IMR-90 (cell line): ENCODE measurements at regions not wholly inside any gene's neighbourhood (a gene's known extent, or its start where the extent isn't known, plus 50 kb on each side); places are given as distances from the start of the nearest gene placed in this dataset.

Experiments used
- ATAC-seq: fragments of 200-7000 bp; cut with Tn5 transposase; 2 replicates; pipeline ENCODE4 v1.9.1; 2020; ENCODE audit warnings: low read depth, mild to moderate bottlenecking, moderate library complexity
- BruUV-seq: library from RNA; stranded (reverse); fragments of 400-500 nt; replicated peaks from 2 replicates; lab custom pipeline; 2021; lab: Mats Ljungman, UMichigan
- CTCF ChIA-PET: fragments of 300-600 bp; formaldehyde crosslinking; extraction: SDS; loops from one replicate; lab custom pipeline; 2021; ENCODE audit warnings: antibody characterized with exemption; lab: Yijun Ruan, JAX
- POLR2A ChIA-PET: fragments of 300-600 bp; sonication (Branson Sonifier 250); formaldehyde crosslinking; loops from one replicate; lab custom pipeline; 2022; ENCODE audit warnings: antibody characterized with exemption; ENCODE audit not compliant: unreplicated experiment; lab: Charles Lee
- DNase-seq: peaks from one replicate; pipeline ENCODE4 v3.0.0; 2013
- H2AFZ ChIP-seq: replicated peaks from 2 replicates; pipeline ENCODE3; 2013; ENCODE audit warnings: low read length, mild to moderate bottlenecking; ENCODE audit not compliant: poor library complexity
- H2AK5ac ChIP-seq: 2 replicates; pipeline ENCODE4 v1.6.1; 2013; ENCODE audit warnings: low read depth, low read length, inconsistent platforms
- H2AK9ac ChIP-seq: replicated peaks from 2 replicates; pipeline ENCODE3; 2013; ENCODE audit warnings: mild to moderate bottlenecking, low read depth, low read length, moderate library complexity; ENCODE audit not compliant: poor library complexity
- H2BK120ac ChIP-seq: 2 replicates; pipeline ENCODE4 v1.6.1; 2013; ENCODE audit warnings: low read depth, low read length, inconsistent platforms
- H2BK15ac ChIP-seq: 3 replicates; pipeline ENCODE4 v1.6.1; 2013; ENCODE audit warnings: low read depth, low read length, inconsistent platforms
- H2BK20ac ChIP-seq: 2 replicates; pipeline ENCODE4 v1.6.1; 2013; ENCODE audit warnings: low read depth, mild to moderate bottlenecking, inconsistent platforms, low read length, moderate library complexity
- H2BK5ac ChIP-seq: 2 replicates; pipeline ENCODE4 v1.6.1; 2013; ENCODE audit warnings: mild to moderate bottlenecking, low read depth, low read length, inconsistent platforms; ENCODE audit not compliant: poor library complexity, severe bottlenecking
- H3K14ac ChIP-seq: replicated peaks from 2 replicates; pipeline ENCODE4 v1.6.1; 2013; ENCODE audit warnings: low read depth, low read length, inconsistent platforms
- H3K18ac ChIP-seq: 2 replicates; pipeline ENCODE4 v1.6.1; 2013; ENCODE audit warnings: low read depth, low read length, control low read depth
- H3K23ac ChIP-seq: 2 replicates; pipeline ENCODE4 v1.6.1; 2013; ENCODE audit warnings: low read depth, low read length, inconsistent platforms
- H3K27ac ChIP-seq: 2 replicates; pipeline ENCODE4 v1.5.1; 2013; ENCODE audit warnings: mild to moderate bottlenecking, control low read depth, low read length; ENCODE audit not compliant: insufficient read depth
- H3K27me3 ChIP-seq: 2 replicates; pipeline ENCODE4 v1.6.1; 2013; ENCODE audit warnings: low read length; ENCODE audit not compliant: control insufficient read depth, insufficient read depth
- H3K36me3 ChIP-seq: 2 replicates; pipeline ENCODE4 v1.6.1; 2013; ENCODE audit warnings: low read length, mixed read lengths; ENCODE audit not compliant: control insufficient read depth, insufficient read depth
- H3K4ac ChIP-seq: 2 replicates; pipeline ENCODE4 v1.6.1; 2013; ENCODE audit warnings: low read depth, low read length, inconsistent platforms
- H3K4me1 ChIP-seq: 2 replicates; pipeline ENCODE4 v1.6.1; 2013; ENCODE audit warnings: low read length, mixed read lengths; ENCODE audit not compliant: control insufficient read depth, insufficient read depth
- H3K4me2 ChIP-seq: 2 replicates; pipeline ENCODE4 v1.6.1; 2013; ENCODE audit warnings: low read depth, mild to moderate bottlenecking, control low read depth, low read length, moderate library complexity
- H3K4me3 ChIP-seq: 2 replicates; pipeline ENCODE4 v1.5.1; 2013; ENCODE audit warnings: low read depth, mild to moderate bottlenecking, control low read depth, low read length, moderate library complexity; ENCODE audit not compliant: insufficient read depth
- H3K56ac ChIP-seq: 2 replicates; pipeline ENCODE4 v1.6.1; 2013; ENCODE audit warnings: low read length, inconsistent platforms; ENCODE audit not compliant: insufficient read depth; ENCODE audit errors: extremely low read depth
- H3K79me1 ChIP-seq, 2 experiments: 2 replicates each; pipeline ENCODE4 v1.6.1; 2013; ENCODE audit warnings: low read length in 2 of 2, inconsistent platforms in 1 of 2, low read depth in 1 of 2
- H3K9ac ChIP-seq: 2 replicates; pipeline ENCODE4 v1.6.1; 2013; ENCODE audit warnings: low read depth, low read length, control low read depth
- H3K9me1 ChIP-seq: 2 replicates; pipeline ENCODE4 v1.6.1; 2013; ENCODE audit warnings: low read length, inconsistent platforms; ENCODE audit not compliant: insufficient read depth
- H3K9me3 ChIP-seq: 2 replicates; pipeline ENCODE4 v1.6.1; 2013; ENCODE audit warnings: low read length; ENCODE audit not compliant: control insufficient read depth, insufficient read depth
- H4K20me1 ChIP-seq: 2 replicates; pipeline ENCODE4 v1.6.1; 2013; ENCODE audit warnings: low read length, inconsistent platforms; ENCODE audit not compliant: insufficient read depth
- H4K5ac ChIP-seq: 2 replicates; pipeline ENCODE4 v1.6.1; 2013; ENCODE audit warnings: mild to moderate bottlenecking, low read depth, low read length, control low read depth
- H4K8ac ChIP-seq, 2 experiments: 2 replicates each; pipeline ENCODE4 v1.6.1; 2013; ENCODE audit warnings: low read depth in 2 of 2, low read length in 2 of 2, control low read depth in 1 of 2, inconsistent platforms in 1 of 2
- H4K91ac ChIP-seq: 2 replicates; pipeline ENCODE4 v1.6.1; 2013; ENCODE audit warnings: low read depth, low read length, inconsistent platforms; ENCODE audit not compliant: insufficient read depth
- BHLHE40 ChIP-seq: fragments of 150-350 bp; IDR thresholded peaks from 2 replicates; pipeline ENCODE4 v1.6.1; 2016; ENCODE audit warnings: mild to moderate bottlenecking, low read depth, low read length
- CEBPB ChIP-seq: IDR thresholded peaks from 2 replicates; pipeline ENCODE4 v1.6.1; 2012; ENCODE audit warnings: low read depth, low read length, improper control_type of control experiment
- CHD1 ChIP-seq: IDR thresholded peaks from 2 replicates; pipeline ENCODE4 v1.6.1; 2012; ENCODE audit warnings: low read depth, low read length, improper control_type of control experiment
- FOS ChIP-seq: fragments of 150-350 bp; IDR thresholded peaks from 2 replicates; pipeline ENCODE4 v1.6.1; 2016; ENCODE audit warnings: low read depth, low read length
- MAFK ChIP-seq: IDR thresholded peaks from 2 replicates; pipeline ENCODE4 v1.6.1; 2012; ENCODE audit warnings: low read depth, low read length, improper control_type of control experiment
- MAZ ChIP-seq: IDR thresholded peaks from 2 replicates; pipeline ENCODE4 v1.6.1; 2012; ENCODE audit warnings: low read depth, mild to moderate bottlenecking, low read length, improper control_type of control experiment, moderate library complexity, borderline replicate concordance
- MXI1 ChIP-seq: IDR thresholded peaks from 2 replicates; pipeline ENCODE4 v1.6.1; 2012; ENCODE audit warnings: low read depth, mild to moderate bottlenecking, low read length, moderate library complexity, borderline replicate concordance
- NFE2L2 ChIP-seq: fragments of 150-350 bp; IDR thresholded peaks from 2 replicates; pipeline ENCODE4 v1.6.1; 2016; ENCODE audit warnings: low read depth, mild to moderate bottlenecking, low read length
- POLR2A ChIP-seq: IDR thresholded peaks from 2 replicates; pipeline ENCODE4 v1.6.1; 2012; ENCODE audit warnings: mild to moderate bottlenecking, low read depth, low read length
- RAD21 ChIP-seq: IDR thresholded peaks from 2 replicates; pipeline ENCODE4 v1.6.1; 2012; ENCODE audit warnings: low read length, improper control_type of control experiment
- RCOR1 ChIP-seq: IDR thresholded peaks from 2 replicates; pipeline ENCODE4 v1.6.1; 2012; ENCODE audit warnings: mild to moderate bottlenecking, low read length, improper control_type of control experiment; ENCODE audit not compliant: insufficient replicate concordance
- RFX5 ChIP-seq: IDR thresholded peaks from 2 replicates; pipeline ENCODE4 v1.8.0; 2012; ENCODE audit warnings: low read depth, mild to moderate bottlenecking, low read length, moderate library complexity
- SMC3 ChIP-seq: fragments of 150-350 bp; IDR thresholded peaks from 2 replicates; pipeline ENCODE4 v1.6.1; 2016; ENCODE audit warnings: low read depth, mild to moderate bottlenecking, antibody characterized with exemption, low read length, moderate library complexity
- WGBS, 2 experiments: methylation state at CpG; one replicate each; pipeline versions ENCODE4 v1.1.5 to v1.1.7; 2013; ENCODE audit warnings: missing lambda C conversion rate in 2 of 2; ENCODE audit not compliant: insufficient read length in 1 of 2; ENCODE audit errors: extremely low coverage in 2 of 2; 5-methylcytosine and 5-hydroxymethylcytosine counted together
- dilution Hi-C: fragments of 300-500 bp; cut with HindIII; formaldehyde crosslinking; loops from one replicate; pipeline ENCODE4 v1.14.3; 2018; ENCODE audit warnings: low sequenced_read_pairs; ENCODE audit not compliant: unreplicated experiment
- in situ Hi-C: fragments of 300-500 bp; cut with MboI; formaldehyde crosslinking; loops from 3 replicates; pipeline ENCODE4 v1.14.3; 2019; ENCODE audit warnings: low sequenced_read_pairs, inconsistent platforms, mixed read lengths
- intact Hi-C: fragments of 100-400 bp; cut with micrococcal nuclease; formaldehyde crosslinking; loops from 2 replicates; pipeline ENCODE4 v1.10.0; 2022
- TF ChIP-seq, protein P1 (sequence below): fragments of 150-350 bp; IDR thresholded peaks from 2 replicates; pipeline ENCODE4 v1.6.1; 2016; ENCODE audit warnings: low read depth, mild to moderate bottlenecking, low read length, moderate library complexity, borderline replicate concordance
- TF ChIP-seq, protein P2 (sequence below): conservative IDR thresholded peaks from 2 replicates; pipeline ENCODE4 v1.5.1; 2012; ENCODE audit warnings: mild to moderate bottlenecking, low read depth, low read length, improper control_type of control experiment

DNA sequence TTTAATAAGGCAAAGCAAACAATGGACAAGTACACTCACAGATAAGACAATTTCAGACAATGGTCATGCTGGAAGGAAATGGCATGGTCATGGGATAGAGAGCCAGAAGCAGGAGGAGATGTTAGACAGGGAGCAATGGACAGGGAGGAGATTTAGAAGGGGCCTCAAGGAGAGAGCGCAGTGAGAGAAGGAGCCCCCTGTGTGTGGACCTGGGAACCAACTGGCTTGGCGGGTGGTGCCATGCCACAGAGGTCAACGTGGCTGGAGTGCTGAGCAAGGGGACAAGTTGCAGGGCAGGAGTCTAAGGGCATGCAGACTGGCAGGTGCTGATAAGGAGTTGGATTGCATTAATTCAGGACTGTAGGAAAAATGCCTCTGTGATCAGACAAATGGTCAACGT lies 75.3 kb upstream of the UQCRFS1 start:
- DNase-seq = no peak
- H4K20me1 ChIP-seq = no peaks in the 10 kb centered on the region
- H4K8ac ChIP-seq = no peak overlapping the region
- no peak overlapping the region for H2BK20ac ChIP-seq
- H3K4me1 ChIP-seq = no peaks in the 10 kb centered on the region
- no peaks in the 10 kb centered on the region for H3K27me3 ChIP-seq
- 62% methylated on average over 3 of the region's 4 CpGs; no CpG with 5 or more reads in 1 of the 2 experiments for WGBS, 2 experiments
- no peak overlapping the region for H3K23ac ChIP-seq
- no peak overlapping the region for H3K4me3 ChIP-seq
- no peaks in the 10 kb centered on the region for H3K9me1 ChIP-seq
- H4K91ac ChIP-seq = no peak overlapping the region
- peaks cover under 1% of the 10 kb centered on the region; the same call in 1 of the 2 replicates for H3K9me3 ChIP-seq
- CTCF ChIA-PET = no interaction called here
- no peak overlapping the region for H2BK120ac ChIP-seq
- H3K9ac ChIP-seq = no peak overlapping the region
- no peak overlapping the region for H3K14ac ChIP-seq
- POLR2A ChIA-PET = no interaction called here
- H2AK9ac ChIP-seq = no peak overlapping the region
- no peak overlapping the region for H3K4me2 ChIP-seq
- no peak overlapping the region for H2AFZ ChIP-seq
- H3K18ac ChIP-seq = no peak overlapping the region
- H3K79me1 ChIP-seq = no peaks in the 10 kb centered on the region
- no TSS peak for BruUV-seq
- no peak overlapping the region for H4K5ac ChIP-seq
- intact Hi-C loops (no loop called here), dilution Hi-C loops (no loop called here), in situ Hi-C loops (no loop called here)
- H3K36me3 ChIP-seq = no peaks in the 10 kb centered on the region
- no peak overlapping the region for H2BK5ac ChIP-seq
- H3K56ac ChIP-seq = no peak overlapping the region
- H3K4ac ChIP-seq = no peak overlapping the region
- H3K27ac ChIP-seq = no peak overlapping the region
- TF ChIP-seq, protein P1, sequence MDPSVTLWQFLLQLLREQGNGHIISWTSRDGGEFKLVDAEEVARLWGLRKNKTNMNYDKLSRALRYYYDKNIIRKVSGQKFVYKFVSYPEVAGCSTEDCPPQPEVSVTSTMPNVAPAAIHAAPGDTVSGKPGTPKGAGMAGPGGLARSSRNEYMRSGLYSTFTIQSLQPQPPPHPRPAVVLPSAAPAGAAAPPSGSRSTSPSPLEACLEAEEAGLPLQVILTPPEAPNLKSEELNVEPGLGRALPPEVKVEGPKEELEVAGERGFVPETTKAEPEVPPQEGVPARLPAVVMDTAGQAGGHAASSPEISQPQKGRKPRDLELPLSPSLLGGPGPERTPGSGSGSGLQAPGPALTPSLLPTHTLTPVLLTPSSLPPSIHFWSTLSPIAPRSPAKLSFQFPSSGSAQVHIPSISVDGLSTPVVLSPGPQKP = no peak
- TF ChIP-seq POLR2A = no peak
- no peak for TF ChIP-seq MAFK
- no peak for TF ChIP-seq MXI1
- no peak for TF ChIP-seq NFE2L2
- no peak for TF ChIP-seq CEBPB
- no peak for TF ChIP-seq MAZ
- no peak for TF ChIP-seq CHD1
- TF ChIP-seq RCOR1 = no peak
- no peak for TF ChIP-seq FOS
- TF ChIP-seq RFX5 = no peak
- TF ChIP-seq RAD21 = no peak
- TF ChIP-seq BHLHE40 = no peak
- TF ChIP-seq, protein P2, sequence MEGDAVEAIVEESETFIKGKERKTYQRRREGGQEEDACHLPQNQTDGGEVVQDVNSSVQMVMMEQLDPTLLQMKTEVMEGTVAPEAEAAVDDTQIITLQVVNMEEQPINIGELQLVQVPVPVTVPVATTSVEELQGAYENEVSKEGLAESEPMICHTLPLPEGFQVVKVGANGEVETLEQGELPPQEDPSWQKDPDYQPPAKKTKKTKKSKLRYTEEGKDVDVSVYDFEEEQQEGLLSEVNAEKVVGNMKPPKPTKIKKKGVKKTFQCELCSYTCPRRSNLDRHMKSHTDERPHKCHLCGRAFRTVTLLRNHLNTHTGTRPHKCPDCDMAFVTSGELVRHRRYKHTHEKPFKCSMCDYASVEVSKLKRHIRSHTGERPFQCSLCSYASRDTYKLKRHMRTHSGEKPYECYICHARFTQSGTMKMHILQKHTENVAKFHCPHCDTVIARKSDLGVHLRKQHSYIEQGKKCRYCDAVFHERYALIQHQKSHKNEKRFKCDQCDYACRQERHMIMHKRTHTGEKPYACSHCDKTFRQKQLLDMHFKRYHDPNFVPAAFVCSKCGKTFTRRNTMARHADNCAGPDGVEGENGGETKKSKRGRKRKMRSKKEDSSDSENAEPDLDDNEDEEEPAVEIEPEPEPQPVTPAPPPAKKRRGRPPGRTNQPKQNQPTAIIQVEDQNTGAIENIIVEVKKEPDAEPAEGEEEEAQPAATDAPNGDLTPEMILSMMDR = no peak
- no peak for TF ChIP-seq SMC3
- ATAC-seq = no peak
- H2BK15ac ChIP-seq = no peak overlapping the region
- H2AK5ac ChIP-seq = no peak overlapping the region
